Astrocyte (in vitro differentiated cells and primary cell): ENCODE measurements at regions not wholly inside any gene's neighbourhood (a gene's known extent, or its start where the extent isn't known, plus 50 kb on each side); places are given as distances from the start of the nearest gene placed in this dataset.

Experiments used
- DNase-seq: peaks from one replicate; pipeline ENCODE4 v3.0.0-alpha.2; 2010; ENCODE audit warnings: low read depth
- FAIRE-seq: peaks from 2 replicates; lab custom pipeline; 2011; peaks lifted over from hg19 to GRCh38; lab: Jason Lieb, UNC
- H2AFZ ChIP-seq: 2 replicates; pipeline ENCODE4 v1.6.0; 2012; ENCODE audit warnings: low read depth, low read length, inconsistent platforms
- H3K27ac ChIP-seq: 2 replicates; pipeline ENCODE4 v1.5.1; 2011; ENCODE audit warnings: low read depth, low read length, inconsistent platforms
- H3K27me3 ChIP-seq: 2 replicates; pipeline ENCODE4 v1.6.0; 2011; ENCODE audit warnings: low read length, inconsistent platforms; ENCODE audit not compliant: insufficient read depth
- H3K36me3 ChIP-seq: 2 replicates; pipeline ENCODE4 v1.5.1; 2011; ENCODE audit warnings: low read length, inconsistent platforms; ENCODE audit not compliant: insufficient read depth
- H3K4me1 ChIP-seq: 2 replicates; pipeline ENCODE4 v1.5.1; 2011; ENCODE audit warnings: low read length, inconsistent platforms; ENCODE audit not compliant: insufficient read depth
- H3K4me2 ChIP-seq: 2 replicates; pipeline ENCODE4 v1.6.0; 2012; ENCODE audit warnings: low read length, inconsistent platforms
- H3K4me3 ChIP-seq: 2 replicates; pipeline ENCODE4 v1.5.1; 2011; ENCODE audit warnings: low read depth, mild to moderate bottlenecking, low read length, inconsistent platforms; ENCODE audit not compliant: insufficient read depth
- H3K79me2 ChIP-seq: 2 replicates; pipeline ENCODE4 v1.6.0; 2012; ENCODE audit warnings: mild to moderate bottlenecking, low read length, inconsistent platforms; ENCODE audit not compliant: insufficient read depth
- H3K9ac ChIP-seq: 2 replicates; pipeline ENCODE4 v1.6.0; 2012; ENCODE audit warnings: mild to moderate bottlenecking, low read length, inconsistent platforms
- H3K9me3 ChIP-seq: 2 replicates; pipeline ENCODE4 v1.5.1; 2012; ENCODE audit warnings: low read depth, mild to moderate bottlenecking, low read length, inconsistent platforms; ENCODE audit not compliant: insufficient read depth
- H4K20me1 ChIP-seq: 2 replicates; pipeline ENCODE4 v1.6.0; 2012; ENCODE audit warnings: low read length, inconsistent platforms; ENCODE audit not compliant: insufficient read depth
- H3K27ac Mint-ChIP-seq: one replicate; pipeline ENCODE4 v1.8.0; 2021; ENCODE audit warnings: mild to moderate bottlenecking, mixed read lengths; ENCODE audit not compliant: unreplicated experiment
- H3K27me3 Mint-ChIP-seq: one replicate; pipeline ENCODE4 v1.8.0; 2021; ENCODE audit warnings: low read depth, mixed read lengths; ENCODE audit not compliant: unreplicated experiment
- H3K36me3 Mint-ChIP-seq: one replicate; pipeline ENCODE4 v1.8.0; 2021; ENCODE audit warnings: low read depth, mixed read lengths; ENCODE audit not compliant: unreplicated experiment
- H3K4me1 Mint-ChIP-seq: one replicate; pipeline ENCODE4 v1.8.0; 2021; ENCODE audit warnings: low read depth, mixed read lengths; ENCODE audit not compliant: unreplicated experiment
- H3K4me3 Mint-ChIP-seq: one replicate; pipeline ENCODE4 v1.8.0; 2021; ENCODE audit warnings: mild to moderate bottlenecking, moderate library complexity, mixed read lengths; ENCODE audit not compliant: unreplicated experiment
- H3K9me3 Mint-ChIP-seq: one replicate; pipeline ENCODE4 v1.8.0; 2021; ENCODE audit warnings: mild to moderate bottlenecking, mixed read lengths; ENCODE audit not compliant: unreplicated experiment
- CTCF ChIP-seq: IDR thresholded peaks from 2 replicates; pipeline ENCODE4 v1.5.1; 2011; ENCODE audit warnings: low read depth, mild to moderate bottlenecking, inconsistent platforms, low read length, moderate library complexity; ENCODE audit not compliant: insufficient read depth
- EZH2 ChIP-seq: IDR thresholded peaks from 2 replicates; pipeline ENCODE4 v1.6.1; 2012; ENCODE audit warnings: mild to moderate bottlenecking, low read length, inconsistent platforms; ENCODE audit not compliant: insufficient read depth

- Mint-ChIP-seq H3K27me3 (peaks cover 8% of the 10 kb centered on the region), H3K4me1 (no peaks in the 10 kb centered on the region), H3K27ac (no peak overlapping the region), H3K9me3 (no peaks in the 10 kb centered on the region), H3K4me3 (no peak overlapping the region), H3K36me3 (no peaks in the 10 kb centered on the region)
- no peaks in the 10 kb centered on the region for H4K20me1 ChIP-seq
- DNase-seq (no peak), FAIRE-seq (no peak)
- no peak overlapping the region for H3K4me3 ChIP-seq
- no peaks in the 10 kb centered on the region for H3K36me3 ChIP-seq
- no peak overlapping the region for H2AFZ ChIP-seq
- no peaks in the 10 kb centered on the region for H3K79me2 ChIP-seq
- H3K9ac ChIP-seq = no peak overlapping the region
- no peaks in the 10 kb centered on the region for H3K4me1 ChIP-seq
- no peak for TF ChIP-seq CTCF
- no peak for TF ChIP-seq EZH2
- H3K27ac ChIP-seq = no peak overlapping the region
- no peaks in the 10 kb centered on the region for H3K9me3 ChIP-seq
- H3K27me3 ChIP-seq = no peaks in the 10 kb centered on the region
- H3K4me2 ChIP-seq = no peak overlapping the region
Measured at GRCh38 chr5:2847608-2848007, 96.1 kb upstream of the IRX2 start.

GRCh38 chr5:2841208-2841607 lies 89.7 kb upstream of the IRX2 start:
- Histone ChIP-seq H3K4me1 (no peaks in the 10 kb centered on the region), H4K20me1 (no peaks in the 10 kb centered on the region), H3K9me3 (no peaks in the 10 kb centered on the region), H3K36me3 (no peaks in the 10 kb centered on the region), H3K27me3 (no peaks in the 10 kb centered on the region), H2AFZ (no peak overlapping the region), H3K79me2 (no peaks in the 10 kb centered on the region), H3K4me2 (no peak overlapping the region), H3K27ac (no peak overlapping the region), H3K9ac (no peak overlapping the region), H3K4me3 (no peak overlapping the region)
- Mint-ChIP-seq H3K27ac (no peak overlapping the region), H3K27me3 (peaks cover 17% of the 10 kb centered on the region), H3K4me3 (no peak overlapping the region), H3K9me3 (peaks cover 2% of the 10 kb centered on the region), H3K4me1 (no peaks in the 10 kb centered on the region), H3K36me3 (no peaks in the 10 kb centered on the region)
- TF ChIP-seq EZH2 (no peak), CTCF (no peak)
- DNase-seq = no peak
- FAIRE-seq = no peak

- Histone ChIP-seq H3K79me2 (no peaks in the 10 kb centered on the region), H3K36me3 (no peaks in the 10 kb centered on the region), H3K4me1 (no peaks in the 10 kb centered on the region), H2AFZ (no peak overlapping the region), H3K9me3 (no peaks in the 10 kb centered on the region), H3K9ac (no peak overlapping the region), H3K27ac (no peak overlapping the region), H3K4me2 (no peak overlapping the region), H3K27me3 (no peaks in the 10 kb centered on the region), H4K20me1 (no peaks in the 10 kb centered on the region), H3K4me3 (no peak overlapping the region)
- H3K4me1 Mint-ChIP-seq = peaks cover 4% of the 10 kb centered on the region
- H3K4me3 Mint-ChIP-seq = no peak overlapping the region
- TF ChIP-seq CTCF (no peak), EZH2 (no peak)
- no peaks in the 10 kb centered on the region for H3K36me3 Mint-ChIP-seq
- FAIRE-seq (no peak), DNase-seq (no peak)
- no peak overlapping the region for H3K27ac Mint-ChIP-seq
- peaks cover 17% of the 10 kb centered on the region for H3K27me3 Mint-ChIP-seq
- H3K9me3 Mint-ChIP-seq = peaks cover 2% of the 10 kb centered on the region
Measured at GRCh38 chr5:2840372-2840915, 89.0 kb upstream of the IRX2 start.
